GM18868 (cell line): ENCODE measurements at regions not wholly inside any gene's neighbourhood (a gene's known extent, or its start where the extent isn't known, plus 50 kb on each side); places are given as distances from the start of the nearest gene placed in this dataset.
"Not testable (repeated sequence)": the region's sequence is repeated elsewhere in the genome, so short reads cannot be mapped to it uniquely, and the experiment has no call there.

Experiments used
- ATAC-seq: cut with Tn5 transposase; IDR thresholded peaks from one replicate; pipeline ENCODE4 v1.9.1; 2021; ENCODE audit warnings: mild to moderate bottlenecking, moderate library complexity; ENCODE audit not compliant: unreplicated experiment

DNA sequence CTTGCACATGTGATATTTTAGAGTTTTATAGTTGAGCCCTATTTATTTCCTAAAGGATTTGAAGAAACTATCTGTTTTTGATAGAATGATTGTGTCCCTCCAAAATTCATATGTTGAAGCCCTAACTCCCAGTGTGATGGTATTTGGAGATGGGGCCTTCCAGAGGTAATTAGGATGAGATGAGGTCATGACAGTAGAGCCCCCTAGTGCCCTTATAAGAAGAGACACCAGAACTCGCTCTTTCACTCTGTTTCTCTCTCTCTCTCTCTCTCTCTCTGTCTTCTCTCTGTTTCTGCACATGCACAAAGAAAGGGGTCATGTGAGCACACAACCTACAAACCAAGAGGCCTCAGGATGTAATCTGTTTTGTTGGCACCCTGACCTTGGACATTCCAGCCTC, 921.9 kb upstream of the DIAPH2 start:
- peak; percentile 48 for ATAC-seq

DNA sequence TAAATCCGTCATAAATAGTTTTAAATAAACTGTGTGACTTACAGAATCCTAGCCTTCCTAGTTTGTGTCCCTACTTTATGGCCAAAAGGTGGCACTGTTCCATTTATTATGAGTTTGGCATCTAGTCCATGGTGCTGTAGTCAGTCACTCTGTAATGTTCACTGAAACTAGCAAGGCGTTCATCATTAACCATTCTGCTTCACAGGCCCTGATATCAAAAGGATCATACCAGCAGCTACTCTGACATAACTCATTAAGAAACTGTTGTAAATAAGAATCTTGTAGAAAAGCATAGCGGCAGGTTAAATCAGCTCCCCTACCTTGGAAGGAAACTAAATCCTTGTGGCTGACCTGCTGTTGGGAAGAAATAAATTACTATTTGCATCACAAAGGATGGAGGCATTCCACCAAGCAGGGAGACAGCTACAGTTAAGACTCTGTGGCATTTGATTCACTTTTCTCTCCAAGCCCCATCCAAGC, 919.6 kb upstream of the DIAPH2 start:
- ATAC-seq: no peak

DNA sequence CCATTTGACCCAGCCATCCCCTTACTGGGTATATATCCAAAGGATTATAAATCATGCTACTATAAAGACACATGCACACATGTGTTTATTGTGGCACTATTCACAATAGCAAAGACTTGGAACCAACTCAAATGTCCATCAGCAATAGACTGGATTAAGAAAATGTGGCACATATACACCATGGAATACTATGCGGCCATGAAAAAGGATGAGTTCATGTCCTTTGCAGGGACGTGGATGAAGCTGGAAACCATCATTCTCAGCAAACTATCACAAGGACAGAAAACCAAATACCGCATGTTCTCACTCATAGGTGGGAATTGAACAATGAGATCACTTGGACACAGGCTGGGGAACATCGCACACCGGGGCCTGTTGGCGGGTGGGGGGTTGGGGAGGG, 913.4 kb upstream of the DIAPH2 start:
- not testable (repeated sequence) for ATAC-seq

DNA sequence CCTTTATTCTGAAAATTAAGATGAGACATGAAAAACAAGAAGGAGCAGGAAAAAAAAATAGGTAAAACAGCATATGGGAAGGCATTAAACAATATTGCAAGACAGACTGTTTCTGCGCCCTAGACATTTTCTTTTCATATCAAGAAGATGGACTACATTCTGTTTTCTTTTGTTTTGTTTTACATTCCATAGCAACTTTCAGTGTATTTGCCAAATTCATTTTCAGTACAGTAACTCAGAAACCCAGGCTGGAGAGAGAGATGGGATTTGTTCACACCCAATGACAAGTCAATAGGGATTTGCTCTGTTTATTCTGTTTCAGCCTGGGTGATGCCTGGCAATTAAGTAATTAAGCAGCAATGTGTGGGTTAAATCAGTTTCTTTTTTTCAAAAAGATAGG, 892.8 kb upstream of the DIAPH2 start:
- no peak for ATAC-seq

DNA sequence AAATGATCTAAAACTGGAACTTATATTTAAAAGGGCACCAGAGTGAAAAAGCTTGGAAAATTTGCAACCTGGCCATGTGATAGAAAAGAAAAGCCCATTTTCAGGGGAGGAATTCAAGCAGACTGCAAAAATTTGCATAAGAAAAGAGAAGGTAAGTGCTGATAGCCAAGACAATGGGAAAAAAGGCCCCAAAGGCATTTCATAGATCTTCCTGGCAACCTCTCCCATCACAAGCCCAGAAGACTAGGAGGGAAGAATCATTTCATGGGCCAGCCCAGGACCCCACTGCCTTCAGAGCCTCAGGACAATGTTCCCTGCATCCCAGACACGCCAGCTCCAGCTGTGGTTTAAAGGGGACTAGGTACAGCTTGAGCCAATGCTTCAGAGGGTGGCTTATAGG, 887.3 kb upstream of the DIAPH2 start:
- no peak for ATAC-seq

DNA sequence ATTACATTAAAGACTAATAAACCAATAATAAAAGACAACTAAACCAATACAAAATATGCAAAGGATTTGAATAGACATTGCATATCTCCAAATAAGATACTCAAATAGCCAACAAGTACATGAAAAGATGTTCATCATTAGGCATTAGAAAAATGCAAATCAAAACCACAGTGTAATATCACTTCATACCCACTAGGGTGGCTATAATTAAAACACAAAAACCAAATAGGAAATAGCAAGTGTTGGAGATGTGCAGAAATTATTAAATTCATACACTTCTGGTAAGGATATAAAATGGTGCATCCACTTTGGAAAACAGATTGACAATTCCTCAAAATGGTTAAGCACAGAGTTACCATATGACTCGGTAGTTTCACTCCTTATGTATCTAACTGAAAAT, 860.8 kb upstream of the DIAPH2 start:
- no peak for ATAC-seq

DNA sequence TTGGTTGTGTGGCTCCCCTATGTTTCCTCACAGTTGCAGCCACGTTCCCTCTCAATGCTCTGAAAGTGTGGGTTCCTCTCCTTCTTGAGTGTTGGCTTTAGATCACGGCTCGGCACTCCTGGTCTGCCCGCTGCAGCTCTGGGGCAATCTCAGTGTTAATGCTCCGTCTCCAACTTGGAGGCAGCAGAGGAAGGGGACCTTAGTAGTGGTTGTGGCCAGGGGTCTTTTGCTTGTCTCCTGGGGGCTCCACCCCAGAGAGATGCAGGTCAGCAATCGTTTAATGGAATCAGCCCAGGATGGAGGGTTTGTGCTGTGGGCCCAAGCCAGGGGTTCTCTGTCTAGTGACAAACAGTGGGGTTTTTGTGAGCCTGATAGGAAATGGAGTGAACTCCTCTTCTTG, 849.4 kb upstream of the DIAPH2 start:
- no peak for ATAC-seq

DNA sequence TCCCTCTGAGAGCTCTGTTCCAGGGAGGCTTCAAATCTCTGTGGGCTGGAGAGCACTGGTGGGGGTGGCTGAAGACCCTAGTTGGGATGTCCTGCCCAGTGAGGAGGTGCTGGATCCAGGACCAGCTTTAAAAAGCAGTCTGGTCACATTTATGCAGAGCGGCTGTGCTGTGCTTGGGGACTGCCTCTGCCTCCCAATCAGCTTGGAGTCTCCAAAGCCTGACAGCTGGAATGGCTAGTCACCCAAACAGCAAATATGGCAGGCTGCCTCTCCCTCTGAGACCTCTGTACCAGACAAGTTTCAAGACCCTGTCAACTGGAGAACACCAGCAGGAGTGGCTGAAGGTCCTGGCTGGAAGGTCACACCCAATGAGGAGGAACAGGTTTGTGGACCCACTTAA, 848.1 kb upstream of the DIAPH2 start:
- no peak for ATAC-seq

DNA sequence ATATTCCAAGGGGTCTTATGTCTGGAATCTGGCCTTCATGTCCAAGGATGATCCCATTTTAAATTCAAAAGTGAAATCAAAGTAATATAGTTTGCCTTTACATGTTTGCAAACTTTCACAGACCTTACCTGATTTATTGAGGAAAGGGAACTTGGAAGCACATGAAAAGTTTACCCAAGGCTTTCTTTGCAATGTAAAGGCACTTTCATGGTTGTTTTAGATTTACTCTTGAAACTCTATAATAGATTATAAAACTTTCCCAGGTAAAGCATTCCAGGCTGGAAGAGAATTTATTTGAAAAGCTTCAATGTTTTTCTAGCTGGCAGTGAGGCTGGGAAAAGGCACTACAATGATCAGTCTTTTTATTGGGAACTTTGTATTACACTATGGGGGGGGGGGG, 842.8 kb upstream of the DIAPH2 start:
- ATAC-seq: no peak

DNA sequence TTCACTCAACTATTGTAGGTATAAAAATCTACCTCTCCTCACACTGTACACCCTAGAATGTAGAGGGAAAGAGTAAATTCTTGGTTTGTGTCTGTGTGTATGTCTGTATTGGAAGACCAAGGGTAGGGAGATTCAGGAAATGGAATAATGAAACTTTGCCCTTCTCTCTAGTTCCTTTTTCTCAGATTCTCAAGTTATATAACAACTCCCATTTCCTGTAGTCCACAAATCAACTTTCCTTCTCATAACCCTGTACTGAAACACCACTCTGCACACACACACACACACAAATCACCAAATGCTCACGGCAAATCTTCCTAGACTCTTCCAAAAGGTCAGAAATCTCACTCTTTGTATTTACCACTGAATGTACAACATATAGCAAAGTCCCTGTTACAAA, 824.5 kb upstream of the DIAPH2 start:
- no peak for ATAC-seq

DNA sequence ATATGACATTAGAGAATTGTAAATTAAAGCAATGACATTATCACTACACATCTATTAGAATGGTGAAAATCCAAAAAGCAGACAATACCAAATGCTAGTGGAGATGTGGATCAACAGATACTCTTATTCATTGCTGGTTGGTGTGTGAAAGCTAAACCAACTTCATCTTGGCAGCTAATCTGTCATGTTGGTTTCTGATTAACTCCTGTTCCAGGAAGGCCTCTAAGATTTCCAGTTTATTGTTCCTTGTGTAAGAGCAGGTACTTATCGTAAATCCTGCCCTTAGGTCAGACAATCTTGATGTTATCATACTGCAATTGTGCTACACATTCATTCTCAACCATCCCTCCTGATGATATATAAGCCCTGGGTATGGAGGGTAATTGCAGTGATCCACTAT, 809.0 kb upstream of the DIAPH2 start:
- ATAC-seq: no peak

DNA sequence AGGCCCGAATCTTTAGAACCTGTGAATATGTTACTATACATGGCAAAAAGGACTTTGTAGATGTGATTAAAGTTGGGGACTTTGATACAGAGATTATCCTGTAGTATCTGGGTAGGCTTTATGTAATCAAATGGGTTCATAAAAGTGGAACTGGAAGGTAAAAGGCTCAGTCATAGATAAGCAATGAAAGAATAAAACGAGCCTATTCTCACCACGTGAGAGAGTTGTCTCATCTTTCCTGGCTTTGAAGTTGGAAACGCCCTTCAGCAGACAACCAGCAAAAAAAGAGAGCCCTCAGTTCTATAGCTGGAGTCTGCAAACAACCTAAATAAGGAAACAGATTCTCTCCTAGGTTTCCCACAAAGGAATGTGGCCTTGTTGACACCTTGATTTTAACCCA, 805.8 kb upstream of the DIAPH2 start:
- ATAC-seq: no peak

DNA sequence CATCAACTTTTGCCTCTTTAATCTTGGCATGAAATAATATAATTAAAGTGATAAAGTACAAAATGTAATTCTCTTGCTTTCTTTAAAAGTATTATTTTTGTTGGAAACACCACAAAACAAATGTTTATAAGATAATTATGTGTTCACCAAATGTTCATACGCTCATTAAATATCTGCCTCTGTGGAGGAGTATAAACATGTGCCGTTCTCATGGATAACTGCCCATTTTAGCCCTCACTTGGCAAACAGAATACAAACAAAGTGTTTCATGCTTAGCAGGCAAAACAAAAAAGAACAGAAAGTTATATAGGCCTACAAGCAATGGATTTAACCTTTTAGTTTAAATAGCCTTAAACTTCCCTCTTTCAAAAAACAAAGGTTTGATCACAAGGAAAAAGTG, 800.5 kb upstream of the DIAPH2 start:
- no peak for ATAC-seq

DNA sequence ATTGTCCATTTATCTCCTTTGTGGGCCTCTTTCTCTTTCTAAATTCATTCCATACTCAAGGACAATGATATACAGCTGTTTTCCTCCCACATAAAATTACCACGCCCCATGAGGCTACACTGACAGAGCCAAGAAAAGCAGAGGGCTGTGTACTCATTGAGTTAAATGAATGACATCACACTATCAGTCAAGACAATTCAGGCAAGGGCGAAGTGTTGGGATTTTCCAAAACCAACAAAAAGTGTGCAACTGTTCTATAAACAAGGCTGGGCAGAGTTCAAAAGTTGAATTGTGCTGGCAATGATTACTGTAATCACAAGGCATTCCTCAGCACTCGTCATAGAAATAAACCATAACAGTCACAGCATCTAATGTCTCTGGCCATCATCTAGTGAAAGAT, 799.6 kb upstream of the DIAPH2 start:
- ATAC-seq: no peak

DNA sequence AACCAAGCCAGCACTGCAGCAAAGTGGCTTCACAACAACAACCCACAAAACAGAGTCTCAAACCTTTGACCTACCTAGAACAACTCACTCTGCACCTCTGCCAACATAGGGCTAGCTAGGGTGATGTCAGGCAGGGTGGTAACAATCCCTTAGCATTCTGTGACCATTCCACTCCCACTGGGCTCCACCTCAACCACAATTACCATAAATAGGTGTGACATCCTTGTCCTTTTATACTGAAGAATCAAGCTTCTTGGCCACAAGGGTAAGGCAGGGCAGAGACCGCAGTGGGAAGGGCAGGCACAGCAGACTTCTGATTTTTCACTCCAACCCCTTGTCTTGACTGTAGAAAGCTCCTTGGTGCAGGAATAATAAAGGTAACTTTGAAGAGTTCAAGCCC, 795.4 kb upstream of the DIAPH2 start:
- ATAC-seq: no peak

DNA sequence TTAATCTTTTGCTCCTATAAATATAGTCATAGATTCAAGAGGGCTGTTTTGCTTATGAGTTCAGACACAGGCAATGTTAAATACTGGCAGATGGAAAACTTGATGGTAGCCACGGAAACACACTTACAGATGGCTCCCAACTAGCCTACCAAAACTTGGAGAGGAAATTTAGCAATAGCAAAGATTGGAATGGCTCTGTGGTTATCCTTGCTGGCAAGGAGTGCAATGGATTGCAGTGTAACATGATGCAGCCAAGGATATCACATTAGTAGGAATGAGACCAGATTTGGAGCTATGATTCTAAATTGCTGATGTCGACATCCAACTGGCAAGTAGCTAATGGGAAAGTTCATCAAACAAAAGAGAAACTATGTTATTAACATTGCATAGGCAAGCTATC, 791.0 kb upstream of the DIAPH2 start:
- ATAC-seq: no peak

DNA sequence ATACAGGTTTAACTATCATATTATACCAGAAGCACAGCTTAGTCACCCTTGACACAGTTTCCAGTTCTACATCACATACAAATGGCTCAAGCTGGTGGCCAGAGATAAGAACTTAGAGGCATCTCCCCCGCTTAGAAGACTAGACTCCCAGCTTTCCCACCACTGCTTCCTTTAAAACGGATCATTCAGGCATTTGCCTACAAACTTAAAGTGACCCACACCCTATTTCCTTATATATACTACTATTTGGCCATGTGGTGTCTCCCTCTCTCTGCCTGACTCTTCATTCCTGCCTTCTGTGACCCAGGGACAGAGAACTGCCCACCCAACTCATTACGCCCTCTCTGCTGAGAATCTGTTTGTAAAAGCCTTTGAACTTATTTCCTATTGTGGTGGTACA, 781.2 kb upstream of the DIAPH2 start:
- no peak for ATAC-seq

DNA sequence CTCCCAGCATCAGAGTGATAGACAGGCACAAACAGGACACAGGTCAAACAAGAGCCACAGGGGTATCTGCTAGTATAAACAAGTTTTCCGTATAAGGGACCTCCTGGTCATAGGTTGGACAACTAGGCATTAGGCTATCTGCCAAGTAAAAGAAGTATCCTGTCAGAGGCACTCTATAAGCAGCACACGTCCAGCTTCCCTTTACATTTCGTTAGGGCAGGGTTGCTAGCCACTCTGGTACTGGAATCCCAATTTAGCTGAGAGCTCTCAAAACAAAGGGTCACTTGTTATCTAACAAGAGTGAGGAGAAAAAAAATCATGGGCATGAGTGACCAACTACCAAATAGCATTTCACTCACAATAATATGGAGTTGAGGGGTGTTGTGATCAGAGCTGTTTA, 780.7 kb upstream of the DIAPH2 start:
- ATAC-seq: no peak

DNA sequence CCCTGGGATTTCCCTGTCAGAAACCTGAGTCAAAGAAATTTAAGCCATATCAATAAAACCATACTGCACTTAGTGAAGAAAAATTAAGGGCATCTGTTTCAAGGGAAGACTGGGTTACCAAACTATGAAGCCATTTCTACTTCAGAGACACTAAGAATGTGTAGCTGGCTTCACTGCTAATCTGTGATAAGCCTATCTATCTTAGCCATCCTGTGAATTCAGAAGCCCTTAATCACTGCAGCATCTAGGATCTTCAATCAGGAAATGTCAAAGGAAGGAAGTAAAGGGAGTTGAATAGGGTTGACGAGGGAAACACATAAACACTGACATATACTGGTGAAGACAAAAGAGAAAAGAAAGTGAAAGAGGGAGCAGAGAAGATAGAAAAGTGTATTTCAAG, 777.6 kb upstream of the DIAPH2 start:
- no peak for ATAC-seq

DNA sequence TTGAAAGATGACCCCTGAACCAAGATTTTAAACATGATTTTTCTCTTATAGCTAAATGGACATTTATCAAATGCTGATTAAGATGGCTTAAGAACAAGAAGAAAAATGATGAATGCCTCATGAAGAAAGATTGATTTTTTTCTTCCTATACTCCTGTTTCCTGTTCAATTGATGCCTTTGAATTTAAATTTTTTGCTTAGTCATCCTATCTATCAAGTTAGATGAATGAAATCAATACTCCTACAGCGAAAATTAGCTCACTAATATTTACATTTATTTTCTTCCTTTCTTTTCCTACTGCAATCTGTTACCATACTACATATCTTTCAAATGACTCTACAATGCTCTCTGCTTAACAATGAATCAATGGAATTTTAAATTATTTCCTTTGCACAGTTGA, 773.6 kb upstream of the DIAPH2 start:
- ATAC-seq: no peak

DNA sequence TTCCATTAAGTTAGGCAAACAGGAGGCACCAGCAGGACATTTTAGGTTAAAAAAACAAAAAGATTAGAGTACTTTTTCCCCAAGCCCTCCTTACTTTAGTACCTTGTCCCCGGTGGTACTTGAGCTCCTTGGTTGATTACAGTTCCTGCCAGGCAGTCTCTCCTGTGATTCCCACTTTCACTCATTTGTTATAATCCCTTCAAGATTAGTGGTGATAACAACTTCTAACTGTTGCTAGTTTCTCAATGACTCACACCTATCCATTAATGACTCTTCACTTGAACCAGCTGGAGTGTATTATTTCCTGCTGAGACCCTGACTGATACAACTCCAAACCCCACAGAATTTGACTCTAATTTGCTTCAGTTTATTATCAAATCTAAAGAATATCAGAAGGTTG, 765.0 kb upstream of the DIAPH2 start:
- ATAC-seq: no peak

DNA sequence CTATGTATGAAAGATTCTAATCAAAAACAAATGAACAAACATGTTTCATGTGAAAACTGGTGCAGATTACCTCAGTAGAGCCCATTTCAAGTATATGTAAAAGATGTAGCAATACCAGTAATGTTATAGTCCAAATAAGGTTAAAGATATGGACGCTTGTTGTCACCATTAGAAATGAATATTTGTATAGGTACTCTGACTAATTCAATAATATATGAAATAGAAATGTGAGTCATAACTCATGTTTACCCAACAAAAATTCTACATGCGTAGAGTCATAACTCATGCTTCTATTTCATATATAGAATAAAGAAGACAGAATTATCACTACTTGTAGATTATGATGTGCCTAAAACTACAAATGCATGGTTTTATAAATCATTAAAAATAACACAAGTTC, 739.1 kb upstream of the DIAPH2 start:
- no peak for ATAC-seq

DNA sequence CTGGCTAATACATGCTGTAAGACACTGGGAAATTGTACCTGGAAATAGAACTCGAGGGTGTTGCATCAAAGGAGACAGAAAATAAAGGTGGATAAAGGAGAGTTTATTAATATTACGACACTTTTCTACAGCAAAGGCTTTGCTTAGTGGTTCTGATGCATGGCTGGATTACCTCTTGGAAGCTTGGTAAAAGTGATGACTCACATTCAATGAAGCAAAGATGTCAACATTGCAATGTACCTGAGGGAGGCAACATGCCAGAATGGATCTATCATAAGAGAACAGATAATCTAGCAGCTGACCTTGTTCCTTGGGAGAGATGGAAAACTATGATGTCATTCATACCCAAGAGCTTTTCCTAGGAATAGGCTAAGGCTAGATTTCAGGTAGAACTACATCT, 735.1 kb upstream of the DIAPH2 start:
- no peak for ATAC-seq

DNA sequence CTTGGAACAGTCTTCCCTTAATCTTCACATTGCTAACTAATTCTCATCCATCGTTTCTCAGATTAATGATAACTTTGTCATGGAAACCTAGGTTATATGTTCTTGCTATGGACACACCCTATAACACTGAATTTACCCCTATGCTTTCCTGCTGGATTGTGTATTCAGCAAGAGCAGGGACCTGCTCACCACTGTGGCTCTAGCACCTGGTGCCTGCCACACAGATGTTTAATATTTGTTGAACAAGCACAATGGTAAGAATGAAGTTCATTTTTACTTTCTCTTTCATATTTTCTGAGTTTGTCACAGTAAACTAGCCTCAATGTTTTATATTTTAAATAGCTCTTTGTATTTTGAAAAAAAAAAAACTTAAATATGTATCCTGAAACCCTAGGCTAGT, 734.0 kb upstream of the DIAPH2 start:
- ATAC-seq: no peak
